Stimulated activated naive B cell treated with anti-CD40 and anti-IgM and Interleukin-4, amounts not matched to agents 10 μg/mL and 1 μg/mL and 100 μg/mL, for 72 hours (primary cell): ENCODE measurements at regions not wholly inside any gene's neighbourhood (a gene's known extent, or its start where the extent isn't known, plus 50 kb on each side); places are given as distances from the start of the nearest gene placed in this dataset.

Source experiments
- ATAC-seq, 2 donors: fragments of 150-1000 bp; cut with Tn5 transposase; replicated peaks; 2 replicates each; pipeline ENCODE4 v1.10.0; 2021; ENCODE audit warnings: moderate library complexity in 1 of 2
- DNase-seq: peaks from one replicate; pipeline ENCODE4 v3.0.0; 2021
- H3K27ac Mint-ChIP-seq: one replicate; pipeline ENCODE4 v1.8.0; 2022; ENCODE audit warnings: mild to moderate bottlenecking, mixed read lengths
- H3K27me3 Mint-ChIP-seq, 2 donors: one replicate each; pipeline ENCODE4 v1.8.0; 2022; ENCODE audit warnings: mixed read lengths in 2 of 2
- H3K36me3 Mint-ChIP-seq, 2 donors: one replicate each; pipeline ENCODE4 v1.8.0; 2022; ENCODE audit warnings: mixed read lengths in 2 of 2, mild to moderate bottlenecking in 1 of 2
- H3K4me1 Mint-ChIP-seq, 2 donors: one replicate each; pipeline ENCODE4 v1.8.0; 2022; ENCODE audit warnings: mixed read lengths in 2 of 2, mild to moderate bottlenecking in 1 of 2
- H3K4me3 Mint-ChIP-seq, 2 donors: one replicate each; pipeline ENCODE4 v1.8.0; 2022; ENCODE audit warnings: mild to moderate bottlenecking in 2 of 2, mixed read lengths in 2 of 2, moderate library complexity in 1 of 2
- H3K9me3 Mint-ChIP-seq, 2 donors: one replicate each; pipeline ENCODE4 v1.8.0; 2022; ENCODE audit warnings: mixed read lengths in 2 of 2, mild to moderate bottlenecking in 1 of 2

DNA sequence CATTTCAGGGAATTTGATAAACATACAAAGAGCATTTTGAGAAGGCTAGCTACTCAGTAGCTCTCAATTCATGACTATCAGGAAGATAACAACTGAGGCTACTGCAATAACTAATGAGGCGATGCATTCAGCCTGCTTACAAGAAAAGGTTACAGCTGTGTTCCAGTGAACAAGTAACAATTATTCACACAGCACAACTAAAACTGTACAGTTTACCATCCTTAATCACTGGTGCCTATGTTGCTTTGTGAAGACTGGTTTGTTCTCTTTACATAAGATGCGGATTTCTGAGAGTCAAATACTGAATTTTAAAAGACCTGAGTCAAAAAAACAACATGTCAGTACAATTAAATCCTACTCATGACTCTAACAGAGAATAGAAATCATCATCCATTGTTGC, 526.3 kb downstream of the OTOL1 start:
- Mint-ChIP-seq H3K9me3 (peaks cover 0 to 2% of the 10 kb centered on the region in 2 donors), H3K4me1 (no peaks in the 10 kb centered on the region), H3K27me3 (no peaks in the 10 kb centered on the region), H3K4me3 (no peak overlapping the region), H3K27ac (no peak overlapping the region), H3K36me3 (no peaks in the 10 kb centered on the region)
- DNase-seq (no peak), ATAC-seq (no peak)

- Mint-ChIP-seq H3K36me3 (no peaks in the 10 kb centered on the region), H3K27ac (no peak overlapping the region)
Observed at GRCh38 chr3:162029736-162030135, 533.1 kb downstream of the OTOL1 start.

DNA sequence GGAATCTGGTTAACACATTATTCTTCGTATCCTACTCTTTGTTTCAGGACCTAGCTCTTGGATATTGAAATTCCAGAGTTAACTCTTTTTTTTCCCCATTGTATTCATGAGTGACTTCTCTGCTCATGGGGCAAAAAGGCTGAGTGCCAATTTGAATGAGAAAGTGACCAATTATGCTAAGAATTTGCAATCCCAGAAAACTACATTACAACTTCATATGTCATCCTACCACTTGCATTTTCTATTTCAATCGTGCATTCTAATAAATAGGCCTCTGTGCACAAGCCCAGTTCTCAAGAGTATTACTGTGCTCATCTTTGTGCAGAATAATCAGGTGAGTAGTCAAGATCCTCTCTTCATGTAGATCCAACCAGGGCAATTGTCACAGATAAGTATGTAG, 537.8 kb downstream of the OTOL1 start:
- H3K9me3 Mint-ChIP-seq = peaks cover 6 to 7% of the 10 kb centered on the region in 2 donors
- no peak overlapping the region for H3K4me3 Mint-ChIP-seq
- DNase-seq (no peak), ATAC-seq (no peak)
- no peaks in the 10 kb centered on the region for H3K36me3 Mint-ChIP-seq
- no peak overlapping the region for H3K27ac Mint-ChIP-seq
- no peaks in the 10 kb centered on the region for H3K27me3 Mint-ChIP-seq
- no peaks in the 10 kb centered on the region for H3K4me1 Mint-ChIP-seq

More at GRCh38 chr3:162029736-162030135, 533.1 kb downstream of the OTOL1 start:
- peaks cover 6 to 9% of the 10 kb centered on the region in 2 donors for H3K9me3 Mint-ChIP-seq
- no peaks in the 10 kb centered on the region for H3K4me1 Mint-ChIP-seq
- H3K4me3 Mint-ChIP-seq = no peak overlapping the region
- no peak for ATAC-seq
- DNase-seq = no peak
- no peaks in the 10 kb centered on the region for H3K27me3 Mint-ChIP-seq

GRCh38 chr3:162041622-162042021, 545.0 kb downstream of the OTOL1 start:
- Mint-ChIP-seq H3K4me1 (no peaks in the 10 kb centered on the region), H3K36me3 (no peaks in the 10 kb centered on the region), H3K9me3 (peaks cover 0 to 12% of the 10 kb centered on the region in 2 donors), H3K27ac (no peak overlapping the region), H3K27me3 (no peaks in the 10 kb centered on the region), H3K4me3 (no peak overlapping the region)
- DNase-seq = no peak
- no peak for ATAC-seq

DNA sequence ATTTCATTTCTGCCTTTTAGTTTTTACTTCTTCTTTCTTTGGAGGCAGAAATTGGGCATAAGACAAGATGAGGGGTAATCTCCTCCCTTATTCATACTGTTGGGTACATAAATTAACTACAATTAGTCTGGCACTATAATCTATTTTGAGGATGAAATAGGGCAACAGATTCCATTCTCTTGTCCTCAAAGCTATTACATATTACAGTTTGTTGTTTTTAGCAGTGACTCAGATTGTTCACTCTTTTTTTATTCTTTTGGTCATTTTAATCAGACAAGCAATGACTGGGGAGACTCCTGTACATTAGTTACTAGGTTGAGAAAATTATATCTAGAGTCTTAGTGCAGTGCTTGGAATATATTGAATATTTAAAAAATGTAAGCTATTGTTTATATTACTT, 556.0 kb downstream of the OTOL1 start:
- Mint-ChIP-seq H3K27ac (no peak overlapping the region), H3K36me3 (no peaks in the 10 kb centered on the region), H3K27me3 (no peaks in the 10 kb centered on the region), H3K4me3 (no peak overlapping the region), H3K4me1 (no peaks in the 10 kb centered on the region), H3K9me3 (peaks cover 0 to 8% of the 10 kb centered on the region in 2 donors)
- ATAC-seq = no peak
- no peak for DNase-seq

DNA sequence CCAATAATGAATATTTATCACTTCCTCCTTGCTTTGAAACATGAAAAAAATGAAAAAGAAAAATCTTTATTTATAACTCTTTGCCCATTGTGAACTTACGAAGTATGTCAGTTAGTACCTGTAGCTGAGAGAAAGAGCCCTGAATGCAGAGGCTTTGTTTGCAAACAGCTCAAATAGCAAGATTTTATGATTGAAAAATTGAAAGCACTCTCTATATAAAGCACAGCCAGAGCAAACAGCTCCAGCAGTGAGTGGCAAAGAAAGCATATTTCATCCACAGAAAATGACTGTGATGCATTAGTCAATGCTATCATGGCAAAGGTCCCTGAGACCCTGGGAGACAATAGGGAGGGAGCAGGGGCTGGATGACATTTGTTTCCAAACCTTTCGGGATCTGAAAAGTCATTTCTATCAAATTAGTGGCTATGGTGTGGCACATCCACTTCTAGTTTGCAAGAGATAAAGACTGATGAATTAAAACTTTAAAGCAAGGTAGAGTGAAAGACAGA, 576.1 kb downstream of the OTOL1 start:
- Mint-ChIP-seq H3K9me3 (peaks cover 1 to 3% of the 10 kb centered on the region in 2 donors), H3K27ac (no peak overlapping the region), H3K27me3 (no peaks in the 10 kb centered on the region), H3K4me1 (no peaks in the 10 kb centered on the region), H3K36me3 (no peaks in the 10 kb centered on the region), H3K4me3 (no peak overlapping the region)
- DNase-seq = no peak
- no peak for ATAC-seq

GRCh38 chr3:162073422-162073975, 576.9 kb downstream of the OTOL1 start:
- no peak for ATAC-seq
- no peak for DNase-seq
- Mint-ChIP-seq H3K27ac (no peak overlapping the region), H3K9me3 (peaks cover 1 to 3% of the 10 kb centered on the region in 2 donors), H3K27me3 (no peaks in the 10 kb centered on the region), H3K4me3 (no peak overlapping the region), H3K36me3 (no peaks in the 10 kb centered on the region), H3K4me1 (no peaks in the 10 kb centered on the region)

GRCh38 chr3:162077108-162077507, 580.5 kb downstream of the OTOL1 start:
- H3K4me3 Mint-ChIP-seq = no peak overlapping the region
- H3K36me3 Mint-ChIP-seq = no peaks in the 10 kb centered on the region
- H3K27me3 Mint-ChIP-seq = no peaks in the 10 kb centered on the region
- no peaks in the 10 kb centered on the region for H3K4me1 Mint-ChIP-seq
- DNase-seq = no peak
- no peak overlapping the region for H3K27ac Mint-ChIP-seq
- ATAC-seq = no peak
- no peaks in the 10 kb centered on the region for H3K9me3 Mint-ChIP-seq

DNA sequence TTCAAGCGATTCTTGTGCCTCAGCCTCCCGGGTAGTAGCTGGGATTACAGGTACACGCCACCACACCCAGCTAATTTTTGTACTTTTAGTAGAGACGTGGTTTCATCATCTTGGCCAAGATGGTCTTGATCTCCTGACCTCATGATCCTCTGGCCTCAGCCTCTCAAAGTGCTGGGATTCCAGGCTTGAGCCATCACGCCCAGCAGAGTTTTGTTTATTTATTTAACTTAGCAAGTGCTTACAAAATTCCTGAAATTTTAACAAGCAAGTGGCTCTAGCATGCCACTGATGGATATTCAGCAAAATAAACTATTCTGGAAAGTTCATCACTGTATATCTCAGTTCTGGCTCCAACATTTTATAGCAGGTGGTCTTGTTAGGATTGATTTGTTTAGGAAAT, 585.9 kb downstream of the OTOL1 start:
- Mint-ChIP-seq H3K4me3 (no peak overlapping the region), H3K4me1 (no peaks in the 10 kb centered on the region), H3K27ac (no peak overlapping the region), H3K27me3 (no peaks in the 10 kb centered on the region), H3K9me3 (peaks cover 0 to 1% of the 10 kb centered on the region in 2 donors), H3K36me3 (no peaks in the 10 kb centered on the region)
- no peak for ATAC-seq
- no peak for DNase-seq

- Mint-ChIP-seq H3K9me3 (peaks cover 0 to 5% of the 10 kb centered on the region in 2 donors), H3K36me3 (no peaks in the 10 kb centered on the region), H3K27me3 (no peaks in the 10 kb centered on the region), H3K4me3 (no peak overlapping the region), H3K27ac (no peak overlapping the region), H3K4me1 (no peaks in the 10 kb centered on the region)
- DNase-seq (no peak), ATAC-seq (no peak)
Observed at GRCh38 chr3:162087361-162087760, 590.8 kb downstream of the OTOL1 start.

GRCh38 chr3:162092751-162093150, 596.1 kb downstream of the OTOL1 start:
- H3K36me3 Mint-ChIP-seq = no peaks in the 10 kb centered on the region
- peaks cover 0 to 4% of the 10 kb centered on the region in 2 donors for H3K9me3 Mint-ChIP-seq
- H3K4me1 Mint-ChIP-seq = no peaks in the 10 kb centered on the region
- no peak for DNase-seq
- ATAC-seq = no peak
- H3K27ac Mint-ChIP-seq = no peak overlapping the region
- H3K4me3 Mint-ChIP-seq = no peak overlapping the region
- no peaks in the 10 kb centered on the region for H3K27me3 Mint-ChIP-seq

DNA sequence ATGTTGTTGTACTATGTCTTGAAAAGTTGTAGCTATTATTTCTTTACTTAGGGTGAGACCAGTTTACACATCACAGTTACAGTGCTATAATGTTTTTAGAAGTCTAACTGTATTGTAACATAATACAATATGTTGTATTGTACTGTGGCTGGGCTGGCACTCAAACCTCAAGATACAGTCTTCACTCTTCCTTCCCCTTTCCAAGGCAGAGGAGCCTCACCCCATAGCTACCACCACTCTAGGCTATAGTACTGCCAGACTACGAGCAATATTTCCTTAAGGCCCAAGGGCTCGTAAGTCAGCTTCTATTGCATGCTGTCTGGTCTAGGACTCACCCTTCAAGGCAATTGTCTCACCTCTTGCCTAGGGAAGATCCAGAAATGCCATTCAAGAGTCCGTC, 597.7 kb downstream of the OTOL1 start:
- peaks cover 0 to 4% of the 10 kb centered on the region in 2 donors for H3K9me3 Mint-ChIP-seq
- no peaks in the 10 kb centered on the region for H3K4me1 Mint-ChIP-seq
- ATAC-seq (no peak), DNase-seq (no peak)
- H3K27me3 Mint-ChIP-seq = no peaks in the 10 kb centered on the region
- H3K27ac Mint-ChIP-seq = no peak overlapping the region
- no peaks in the 10 kb centered on the region for H3K36me3 Mint-ChIP-seq
- no peak overlapping the region for H3K4me3 Mint-ChIP-seq

- DNase-seq (no peak), ATAC-seq (no peak)
- Mint-ChIP-seq H3K4me3 (no peak overlapping the region), H3K9me3 (no peaks in the 10 kb centered on the region), H3K36me3 (no peaks in the 10 kb centered on the region), H3K27me3 (no peaks in the 10 kb centered on the region), H3K4me1 (no peaks in the 10 kb centered on the region), H3K27ac (no peak overlapping the region)
Observed at GRCh38 chr3:162096874-162097273, 600.3 kb downstream of the OTOL1 start.

GRCh38 chr3:162103808-162104207, 607.2 kb downstream of the OTOL1 start:
- Mint-ChIP-seq H3K4me1 (no peaks in the 10 kb centered on the region), H3K36me3 (no peaks in the 10 kb centered on the region), H3K9me3 (peaks cover 0 to 6% of the 10 kb centered on the region in 2 donors), H3K27ac (no peak overlapping the region), H3K4me3 (no peak overlapping the region), H3K27me3 (no peaks in the 10 kb centered on the region)
- ATAC-seq (no peak), DNase-seq (no peak)

- Mint-ChIP-seq H3K4me1 (no peaks in the 10 kb centered on the region), H3K9me3 (no peaks in the 10 kb centered on the region)
Observed at GRCh38 chr3:162111861-162112260, 615.3 kb downstream of the OTOL1 start.

DNA sequence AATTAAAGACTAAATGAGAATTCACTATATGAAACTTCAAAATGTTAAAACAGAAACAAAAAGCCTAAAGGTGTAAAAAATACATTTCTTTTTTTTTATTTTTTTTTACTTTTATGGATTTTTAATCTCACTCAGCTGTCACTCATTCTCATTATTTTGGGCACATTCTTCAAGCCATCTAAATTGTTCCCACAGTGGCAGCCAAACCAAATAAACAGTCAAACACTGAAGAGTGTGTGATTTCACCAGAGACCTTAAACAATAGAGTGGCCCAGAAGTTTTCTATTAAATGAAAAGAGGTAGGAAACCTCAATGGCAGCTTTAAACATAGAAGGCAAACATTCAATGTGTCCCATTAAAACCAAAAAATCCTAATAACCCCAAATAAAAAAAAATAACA, 616.1 kb downstream of the OTOL1 start:
- Mint-ChIP-seq H3K27ac (no peak overlapping the region), H3K9me3 (no peaks in the 10 kb centered on the region), H3K36me3 (no peaks in the 10 kb centered on the region), H3K4me1 (no peaks in the 10 kb centered on the region), H3K4me3 (no peak overlapping the region), H3K27me3 (no peaks in the 10 kb centered on the region)
- DNase-seq = no peak
- ATAC-seq = no peak

More at GRCh38 chr3:162111861-162112260, 615.3 kb downstream of the OTOL1 start:
- DNase-seq (no peak), ATAC-seq (no peak)
- Mint-ChIP-seq H3K4me3 (no peak overlapping the region), H3K27ac (no peak overlapping the region), H3K36me3 (no peaks in the 10 kb centered on the region), H3K27me3 (no peaks in the 10 kb centered on the region)
